Vagina (tissue), 2 donors: ENCODE measurements at regions not wholly inside any gene's neighbourhood (a gene's known extent, or its start where the extent isn't known, plus 50 kb on each side); places are given as distances from the start of the nearest gene placed in this dataset.

Experiments
- DNase-seq, 2 donors: peaks; one replicate each; pipeline ENCODE4 v3.0.0-alpha.2; 2017; ENCODE audit errors: extremely low spot score in 2 of 2
- H3K27ac ChIP-seq: fragments of 200-600 bp; sonication (generic); one replicate; pipeline ENCODE4 v1.5.1; 2019
- H3K27me3 ChIP-seq: fragments of 200-600 bp; sonication (generic); one replicate; pipeline ENCODE4 v1.5.1; 2019
- H3K36me3 ChIP-seq, 2 donors: fragments of 200-600 bp; sonication (generic); one replicate each; pipeline ENCODE4 v1.5.1; 2017 to 2019
- H3K4me1 ChIP-seq: fragments of 200-600 bp; sonication (generic); one replicate; pipeline ENCODE4 v1.5.1; 2019
- H3K4me3 ChIP-seq, 2 donors: fragments of 200-600 bp; sonication (generic); 1 replicate in 1 of 2; 2 replicates in 1 of 2; pipeline ENCODE4 v1.5.1; 2016 to 2019
- H3K9me3 ChIP-seq: fragments of 200-600 bp; sonication (generic); one replicate; pipeline ENCODE4 v1.5.1; 2019
- CTCF ChIP-seq, 3 experiments: fragments of 450-650 bp in 2 of 3; fragments of 200-600 bp in 1 of 3; sonication (generic) in 1 of 3; IDR thresholded peaks; one replicate each; pipeline ENCODE4 v1.5.1; 2017 to 2019; ENCODE audit warnings: antibody characterized with exemption in 3 of 3, mild to moderate bottlenecking in 2 of 3, moderate library complexity in 2 of 3
- POLR2A ChIP-seq, 2 donors: fragments of 450-650 bp; IDR thresholded peaks; one replicate each; pipeline ENCODE4 v1.6.1; 2017; ENCODE audit warnings: antibody characterized with exemption in 2 of 2, mild to moderate bottlenecking in 2 of 2, moderate library complexity in 2 of 2
- POLR2AphosphoS5 ChIP-seq, 2 donors: sonication (generic); formaldehyde crosslinking; IDR thresholded peaks; one replicate each; pipeline ENCODE4 v1.9.0; 2017; ENCODE audit warnings: antibody characterized with exemption in 2 of 2, mild to moderate bottlenecking in 2 of 2, low read depth in 1 of 2; ENCODE audit not compliant: insufficient read depth in 1 of 2
- intact Hi-C: fragments of 100-400 bp; cut with DNase I; formaldehyde crosslinking; loops from one replicate; pipeline ENCODE4 v1.15.1; 2023

DNA sequence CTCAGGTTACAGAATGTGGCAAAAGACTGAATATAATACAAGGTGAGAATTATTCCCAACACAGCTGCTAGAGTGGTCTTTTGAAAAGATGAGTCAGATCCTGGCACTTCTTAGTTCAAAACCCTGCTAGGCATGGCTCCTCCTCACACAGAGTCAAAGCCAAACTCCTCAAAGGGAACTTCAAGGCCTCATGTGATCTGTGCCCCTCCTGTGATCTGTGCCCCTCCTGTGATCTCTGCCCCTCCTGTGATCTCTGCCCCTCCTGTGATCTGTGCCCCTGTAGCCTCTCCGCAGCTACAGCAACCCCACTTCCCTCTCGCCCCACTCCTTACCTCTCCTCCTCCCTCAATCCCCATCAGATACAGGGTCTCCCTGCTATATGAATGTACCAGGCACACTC lies 525.5 kb upstream of the CCNG1 start:
- no peak overlapping the region for H3K4me3 ChIP-seq
- H3K27ac ChIP-seq = no peak overlapping the region
- no peak for TF ChIP-seq CTCF (IDR thresholded peaks at IDR 0.05)
- no peak for TF ChIP-seq POLR2A (IDR thresholded peaks at IDR 0.05)
- no peak for TF ChIP-seq POLR2AphosphoS5 (IDR thresholded peaks at IDR 0.05; ENCODE audit: insufficient read depth in 1 of 2, low read depth in 1 of 2)
- intact Hi-C loops = no loop called here
- H3K4me1 ChIP-seq = no peaks in the 10 kb centered on the region
- no peaks in the 10 kb centered on the region for H3K9me3 ChIP-seq
- no peak for DNase-seq
- no peaks in the 10 kb centered on the region for H3K27me3 ChIP-seq
- H3K36me3 ChIP-seq = no peaks in the 10 kb centered on the region

GRCh38 chr5:162916368-162916767 lies 521.0 kb upstream of the CCNG1 start:
- H3K27me3 ChIP-seq = no peaks in the 10 kb centered on the region
- DNase-seq = no peak

DNA sequence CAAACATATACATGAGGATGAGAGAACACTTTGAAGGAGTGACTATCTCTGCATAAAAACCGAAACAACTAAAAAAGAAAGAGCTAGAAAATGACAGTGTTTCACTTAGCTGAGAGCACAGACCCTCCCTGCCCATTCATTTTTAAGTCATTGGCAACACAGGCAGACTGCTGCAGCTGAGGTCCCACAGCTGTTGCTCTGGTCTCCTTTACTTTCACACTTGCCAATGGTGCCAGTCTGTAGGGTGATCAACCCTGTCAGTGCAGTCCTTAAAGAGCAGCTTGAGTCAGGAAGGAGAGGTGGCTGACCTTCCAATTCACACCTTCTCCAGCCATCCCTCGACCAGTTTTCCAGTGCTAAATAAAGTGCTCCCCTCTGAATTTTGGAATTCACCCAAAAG lies 508.3 kb upstream of the CCNG1 start:
- Histone ChIP-seq H3K4me3 (no peak overlapping the region), H3K27ac (no peak overlapping the region), H3K27me3 (no peaks in the 10 kb centered on the region), H3K36me3 (no peaks in the 10 kb centered on the region), H3K4me1 (no peaks in the 10 kb centered on the region), H3K9me3 (no peaks in the 10 kb centered on the region)
- intact Hi-C loops = no loop called here
- TF ChIP-seq POLR2A (IDR thresholded peaks at IDR 0.05) (no peak), POLR2AphosphoS5 (IDR thresholded peaks at IDR 0.05; ENCODE audit: insufficient read depth in 1 of 2, low read depth in 1 of 2) (no peak), CTCF (IDR thresholded peaks at IDR 0.05) (no peak)
- no peak for DNase-seq

More at GRCh38 chr5:162916368-162916767, 521.0 kb upstream of the CCNG1 start:
- intact Hi-C loops = no loop called here
- Histone ChIP-seq H3K27ac (no peak overlapping the region), H3K36me3 (no peaks in the 10 kb centered on the region), H3K4me1 (no peaks in the 10 kb centered on the region), H3K9me3 (no peaks in the 10 kb centered on the region), H3K4me3 (no peak overlapping the region)
- TF ChIP-seq POLR2A (IDR thresholded peaks at IDR 0.05) (no peak), POLR2AphosphoS5 (IDR thresholded peaks at IDR 0.05; ENCODE audit: insufficient read depth in 1 of 2, low read depth in 1 of 2) (no peak), CTCF (IDR thresholded peaks at IDR 0.05) (no peak)

DNA sequence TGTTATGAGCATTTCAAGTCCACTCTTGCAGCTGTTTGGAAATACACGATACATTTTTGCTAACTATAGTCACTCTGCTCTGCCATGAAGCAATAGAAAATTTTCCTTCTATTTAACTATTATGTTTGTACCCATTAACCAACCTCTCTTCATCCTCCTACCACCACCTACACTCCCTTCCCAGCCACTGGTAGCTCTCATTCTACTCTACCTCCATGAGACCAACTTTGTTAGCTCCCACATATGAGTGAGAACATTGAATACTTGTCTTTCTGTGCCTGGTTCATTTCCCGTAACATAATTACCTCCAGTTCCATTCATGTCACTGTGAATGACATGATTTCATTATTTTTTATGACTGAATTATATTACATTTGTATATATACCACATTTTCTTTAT lies 505.9 kb upstream of the CCNG1 start:
- Histone ChIP-seq H3K27me3 (no peaks in the 10 kb centered on the region), H3K27ac (no peak overlapping the region), H3K4me1 (no peaks in the 10 kb centered on the region), H3K36me3 (no peaks in the 10 kb centered on the region), H3K4me3 (no peak overlapping the region), H3K9me3 (no peaks in the 10 kb centered on the region)
- TF ChIP-seq POLR2AphosphoS5 (IDR thresholded peaks at IDR 0.05; ENCODE audit: insufficient read depth in 1 of 2, low read depth in 1 of 2) (no peak), POLR2A (IDR thresholded peaks at IDR 0.05) (no peak), CTCF (IDR thresholded peaks at IDR 0.05) (no peak)
- no peak for DNase-seq
- intact Hi-C loops = no loop called here

- intact Hi-C loops = no loop called here
- Histone ChIP-seq H3K4me3 (no peak overlapping the region), H3K27me3 (no peaks in the 10 kb centered on the region), H3K27ac (no peak overlapping the region), H3K9me3 (no peaks in the 10 kb centered on the region), H3K36me3 (no peaks in the 10 kb centered on the region), H3K4me1 (no peaks in the 10 kb centered on the region)
- no peak for DNase-seq
- no peak for TF ChIP-seq POLR2AphosphoS5 (IDR thresholded peaks at IDR 0.05; ENCODE audit: insufficient read depth in 1 of 2, low read depth in 1 of 2)
- TF ChIP-seq CTCF (IDR thresholded peaks at IDR 0.05) = no peak
- TF ChIP-seq POLR2A (IDR thresholded peaks at IDR 0.05) = no peak
These were observed 497.4 kb upstream of the CCNG1 start for GRCh38 chr5:162939991-162940390.
